A549 (cell line): ENCODE measurements at regions not wholly inside any gene's neighbourhood (a gene's known extent, or its start where the extent isn't known, plus 50 kb on each side); places are given as distances from the start of the nearest gene placed in this dataset.

Experiments used
- ATAC-seq, 2 experiments: fragments of 200-7000 bp in 1 of 2; fragments of >200 bp in 1 of 2; cut with Nextera tagmentation in 1 of 2; cut with Tn5 transposase in 1 of 2; 3 replicates each; pipeline versions ENCODE4 v1.8.0 to v1.9.1; 2018 to 2020; ENCODE audit warnings: mild to moderate bottlenecking in 1 of 2, moderate library complexity in 1 of 2
- CTCF ChIA-PET: fragments of 300-600 bp; sonication (Branson Sonifier 250); formaldehyde crosslinking; extraction: SDS; loops from one replicate; lab custom pipeline; 2021; ENCODE audit warnings: antibody characterized with exemption, inconsistent platforms; lab: Yijun Ruan, JAX
- POLR2A ChIA-PET: fragments of 350-600 bp; formaldehyde crosslinking; extraction: SDS; loops from one replicate; lab custom pipeline; 2021; ENCODE audit warnings: antibody characterized with exemption, inconsistent platforms; lab: Yijun Ruan, JAX
- DNase-seq, 2 experiments: peaks; one replicate each; pipeline versions ENCODE4 v3.0.0 to v3.0.0-alpha.2; 2011 to 2016; ENCODE audit warnings: low read depth in 1 of 2, low spot score in 1 of 2
- FAIRE-seq: peaks from 2 replicates; lab custom pipeline; 2011; peaks lifted over from hg19 to GRCh38; lab: Jason Lieb, UNC
- H3K27ac ChIP-seq, 2 experiments: fragments of >200 bp; sonication (Bioruptor Twin); formaldehyde crosslinking; 3 replicates each; pipeline ENCODE4 v1.5.1; 2016 to 2017
- H3K4me1 ChIP-seq: fragments of >200 bp; sonication (Bioruptor Twin); formaldehyde crosslinking; 3 replicates; pipeline ENCODE4 v1.6.1; 2016
- H3K4me2 ChIP-seq: fragments of >200 bp; sonication (Bioruptor Twin); formaldehyde crosslinking; 3 replicates; pipeline ENCODE4 v1.6.1; 2016
- H3K4me3 ChIP-seq: fragments of >200 bp; sonication (Bioruptor Twin); formaldehyde crosslinking; 3 replicates; pipeline ENCODE4 v1.5.1; 2016
- H3K9me3 ChIP-seq: fragments of >200 bp; sonication (Bioruptor Twin); formaldehyde crosslinking; 3 replicates; pipeline ENCODE4 v1.6.1; 2016
- BCL3 ChIP-seq: fragments of >200 bp; sonication (Bioruptor Twin); formaldehyde crosslinking; IDR thresholded peaks from 3 replicates; pipeline ENCODE4 v1.6.1; 2016
- CBX8 ChIP-seq: fragments of 200-600 bp; sonication (generic); IDR thresholded peaks from 2 replicates; pipeline ENCODE4 v1.6.1; 2016
- EHF ChIP-seq: fragments of 250-450 bp; sonication (Bioruptor Pico); IDR thresholded peaks from 2 replicates; pipeline ENCODE4 v1.5.0; 2020; ENCODE audit warnings: mild to moderate bottlenecking
- GATA3 ChIP-seq: IDR thresholded peaks from 2 replicates; pipeline ENCODE4 v1.6.1; 2012; ENCODE audit warnings: borderline replicate concordance
- HDAC2 ChIP-seq: fragments of 200-600 bp; sonication (generic); IDR thresholded peaks from 2 replicates; pipeline ENCODE4 v1.6.1; 2016
- HES2 ChIP-seq: fragments of >200 bp; sonication (Bioruptor Twin); formaldehyde crosslinking; IDR thresholded peaks from 2 replicates; pipeline ENCODE4 v1.6.1; 2016
- HOXA7 ChIP-seq: fragments of 250-450 bp; sonication (Bioruptor Pico); IDR thresholded peaks from 2 replicates; pipeline ENCODE4 v1.5.0; 2020; ENCODE audit warnings: mild to moderate bottlenecking, moderate library complexity
- HOXB13 ChIP-seq: fragments of 250-450 bp; sonication (Bioruptor Pico); IDR thresholded peaks from 2 replicates; pipeline ENCODE4 v1.5.0; 2020; ENCODE audit warnings: low read depth, mild to moderate bottlenecking, moderate library complexity
- HOXB5 ChIP-seq: fragments of 250-450 bp; sonication (Bioruptor Pico); IDR thresholded peaks from 2 replicates; pipeline ENCODE4 v1.5.0; 2020; ENCODE audit warnings: mild to moderate bottlenecking, moderate library complexity
- JUN ChIP-seq, 2 experiments: fragments of >200 bp; sonication (Bioruptor Twin); formaldehyde crosslinking; IDR thresholded peaks; 2 replicates in 1 of 2; 3 replicates in 1 of 2; pipeline ENCODE4 v1.6.1; 2016 to 2017
- JUNB ChIP-seq: fragments of >200 bp; sonication (Bioruptor Twin); formaldehyde crosslinking; IDR thresholded peaks from 2 replicates; pipeline ENCODE4 v1.6.1; 2016
- MAX ChIP-seq: IDR thresholded peaks from 2 replicates; pipeline ENCODE4 v1.6.1; 2012
- NFE2L2 ChIP-seq: fragments of 150-350 bp; conservative IDR thresholded peaks from 2 replicates; pipeline ENCODE4 v1.6.1; 2014; ENCODE audit warnings: low read length
- NPAS2 ChIP-seq: fragments of 250-450 bp; sonication (Bioruptor Pico); IDR thresholded peaks from 2 replicates; pipeline ENCODE4 v1.8.0; 2022; ENCODE audit warnings: mild to moderate bottlenecking, moderate library complexity, borderline replicate concordance
- NR3C1 ChIP-seq: fragments of >200 bp; sonication (Bioruptor Twin); formaldehyde crosslinking; IDR thresholded peaks from 3 replicates; pipeline ENCODE4 v1.6.1; 2017
- POLR2AphosphoS2 ChIP-seq: conservative IDR thresholded peaks from 2 replicates; pipeline ENCODE4 v1.6.1; 2012; ENCODE audit warnings: low read length, improper control_type of control experiment, inconsistent platforms
- RCOR1 ChIP-seq: fragments of 150-350 bp; IDR thresholded peaks from 2 replicates; pipeline ENCODE4 v1.6.1; 2014; ENCODE audit warnings: antibody characterized with exemption, low read length, low read depth
- REST ChIP-seq: fragments of 200-600 bp; sonication (generic); IDR thresholded peaks from 2 replicates; pipeline ENCODE4 v1.6.1; 2016; ENCODE audit warnings: antibody characterized with exemption, mild to moderate bottlenecking, moderate library complexity
- SREBF2 ChIP-seq: fragments of 450-650 bp; IDR thresholded peaks from 2 replicates; pipeline ENCODE4 v1.6.1; 2014; ENCODE audit warnings: mild to moderate bottlenecking, moderate library complexity
- WGBS: methylation state at CpG from one replicate; pipeline ENCODE4 v1.1.6; 2017; ENCODE audit errors: missing lambda C conversion rate; 5-methylcytosine and 5-hydroxymethylcytosine counted together

GRCh38 chr4:29588617-29589016, 1131.6 kb upstream of the PCDH7 start (continued):
- no peak for TF ChIP-seq BCL3
- TF ChIP-seq CBX8, result no peak
- TF ChIP-seq HES2, result no peak
- no peak for TF ChIP-seq JUN (IDR thresholded peaks at IDR 0.05)
- no peak for TF ChIP-seq HOXB5

GRCh38 chr4:29596228-29596627, 1123.9 kb upstream of the PCDH7 start:
- no peak for DNase-seq
- Histone ChIP-seq H3K4me3 (no peak overlapping the region), H3K27ac (no peak overlapping the region), H3K4me1 (no peaks in the 10 kb centered on the region), H3K4me2 (no peak overlapping the region), H3K9me3 (no peaks in the 10 kb centered on the region)
- POLR2A ChIA-PET, result no interaction called here
- CTCF ChIA-PET, result no interaction called here
- 15% methylated on average over 5 of the region's 5 CpGs for WGBS
- no peak for FAIRE-seq
- ATAC-seq, result no peak
- TF ChIP-seq HOXB13 (CRISPR knock-in tag), result no peak
- no peak for TF ChIP-seq HOXA7 (CRISPR knock-in tag)
- no peak for TF ChIP-seq HDAC2
- no peak for TF ChIP-seq MAX
- no peak for TF ChIP-seq NR3C1
- no peak for TF ChIP-seq POLR2AphosphoS2
- TF ChIP-seq NPAS2 (CRISPR knock-in tag), result no peak
- no peak for TF ChIP-seq GATA3

GRCh38 chr4:29619168-29619567, 1101.0 kb upstream of the PCDH7 start:
- Histone ChIP-seq H3K9me3 (no peaks in the 10 kb centered on the region), H3K4me2 (no peak overlapping the region), H3K4me1 (no peaks in the 10 kb centered on the region), H3K4me3 (no peak overlapping the region), H3K27ac (no peak overlapping the region)
- no peak for FAIRE-seq
- ChIA-PET POLR2A (no interaction called here), CTCF (no interaction called here)
- 21% methylated on average over 2 of the region's 2 CpGs for WGBS
- no peak for ATAC-seq
- DNase-seq, result no peak
- TF ChIP-seq HOXB5 (no peak), JUNB (no peak), EHF (no peak), SREBF2 (no peak), RCOR1 (no peak), POLR2AphosphoS2 (no peak)

GRCh38 chr4:29632199-29632598, 1088.0 kb upstream of the PCDH7 start:
- CTCF ChIA-PET, result no interaction called here
- no peak for DNase-seq
- POLR2A ChIA-PET, result no interaction called here
- Histone ChIP-seq H3K4me2 (no peak overlapping the region), H3K4me3 (no peak overlapping the region), H3K9me3 (no peaks in the 10 kb centered on the region), H3K27ac (no peak overlapping the region), H3K4me1 (no peaks in the 10 kb centered on the region)
- ATAC-seq, result no peak
- FAIRE-seq, result no peak
- WGBS, result 11% methylated on average over 2 of the region's 2 CpGs
- TF ChIP-seq REST, result no peak
- TF ChIP-seq HOXA7 (CRISPR knock-in tag), result no peak
- no peak for TF ChIP-seq NFE2L2
- TF ChIP-seq, all 56 proteins: peak for 0
